HEK293 (cell line): ENCODE measurements at regions not wholly inside any gene's neighbourhood (a gene's known extent, or its start where the extent isn't known, plus 50 kb on each side); places are given as distances from the start of the nearest gene placed in this dataset.

Experiments
- CTCF ChIP-seq: fragments of 450-650 bp; formaldehyde crosslinking; IDR thresholded peaks from 2 replicates; pipeline ENCODE4 v1.5.1; 2016; ENCODE audit warnings: missing biosample characterization, missing genetic modification characterization
- ZNF138 ChIP-seq: fragments of 450-650 bp; formaldehyde crosslinking; IDR thresholded peaks from 2 replicates; pipeline ENCODE4 v1.5.1; 2016; ENCODE audit warnings: missing biosample characterization, missing genetic modification characterization, borderline replicate concordance
- ZNF184 ChIP-seq: fragments of 450-650 bp; IDR thresholded peaks from 2 replicates; pipeline ENCODE4 v1.5.1; 2018; ENCODE audit warnings: missing biosample characterization, mild to moderate bottlenecking, missing genetic modification characterization
- ZNF792 ChIP-seq: fragments of 450-650 bp; formaldehyde crosslinking; IDR thresholded peaks from 2 replicates; pipeline ENCODE4 v1.5.1; 2016; ENCODE audit warnings: missing biosample characterization, missing genetic modification characterization

GRCh38 chr5:164139423-164139822 lies 634.0 kb downstream of the MAT2B start:
- TF ChIP-seq ZNF184 (tag by site-specific recombination), result no peak
- TF ChIP-seq CTCF (tag by site-specific recombination), result no peak
- TF ChIP-seq ZNF138 (tag by site-specific recombination), result no peak
- TF ChIP-seq ZNF792 (tag by site-specific recombination), result no peak
